ENCODE measurements at regions not wholly inside any gene's neighbourhood (a gene's known extent, or its start where the extent isn't known, plus 50 kb on each side); places are given as distances from the start of the nearest gene placed in this dataset.

DNA sequence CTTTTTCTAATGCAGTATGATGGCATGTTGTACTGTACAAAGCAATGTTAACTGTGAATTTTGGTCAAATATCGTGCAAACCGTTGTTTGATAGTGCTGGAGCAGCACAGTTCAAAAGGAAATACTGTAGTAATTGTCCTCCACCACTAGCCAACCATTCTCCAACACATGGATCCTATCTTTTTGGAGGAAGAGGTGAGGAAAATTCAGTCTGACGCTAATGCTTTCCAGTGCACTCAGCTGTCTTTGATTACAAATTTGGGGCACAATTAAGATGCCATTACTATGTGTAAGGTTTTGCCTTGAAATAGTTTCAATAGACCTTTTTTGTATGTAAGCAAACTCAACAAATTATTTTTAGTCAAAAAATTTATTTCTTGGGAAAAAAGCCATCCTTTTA lies 240.5 kb upstream of the CCDC179 start:
- Histone ChIP-seq H3K27me3 (ENCODE audit: low read depth, low read length) (no peaks in the 10 kb centered on the region), H4K20me1 (ENCODE audit: insufficient read depth, low read length) (no peaks in the 10 kb centered on the region), H3K9ac (ENCODE audit: low read length) (no peak overlapping the region), H3K36me3 (replicated peaks; ENCODE audit: low read depth, low read length) (no peaks in the 10 kb centered on the region), H3K4me1 (ENCODE audit: low read length) (peaks cover 7% of the 10 kb centered on the region; the same call in 1 of the 2 replicates), H3K79me2 (ENCODE audit: low read length) (no peaks in the 10 kb centered on the region), H3K4me2 (ENCODE audit: low read length) (no peak overlapping the region), H3K27ac (ENCODE audit: low read length) (no peak overlapping the region), H2AFZ (ENCODE audit: low read depth, low read length) (no peak overlapping the region), H3K4me3 (ENCODE audit: low read length) (no peak overlapping the region), H3K9me3 (ENCODE audit: insufficient read depth, low read length) (no peaks in the 10 kb centered on the region)
- TF ChIP-seq EZH2phosphoT487 (IDR thresholded peaks at IDR 0.05; ENCODE audit: low read depth), result no peak
- TF ChIP-seq, protein P1, sequence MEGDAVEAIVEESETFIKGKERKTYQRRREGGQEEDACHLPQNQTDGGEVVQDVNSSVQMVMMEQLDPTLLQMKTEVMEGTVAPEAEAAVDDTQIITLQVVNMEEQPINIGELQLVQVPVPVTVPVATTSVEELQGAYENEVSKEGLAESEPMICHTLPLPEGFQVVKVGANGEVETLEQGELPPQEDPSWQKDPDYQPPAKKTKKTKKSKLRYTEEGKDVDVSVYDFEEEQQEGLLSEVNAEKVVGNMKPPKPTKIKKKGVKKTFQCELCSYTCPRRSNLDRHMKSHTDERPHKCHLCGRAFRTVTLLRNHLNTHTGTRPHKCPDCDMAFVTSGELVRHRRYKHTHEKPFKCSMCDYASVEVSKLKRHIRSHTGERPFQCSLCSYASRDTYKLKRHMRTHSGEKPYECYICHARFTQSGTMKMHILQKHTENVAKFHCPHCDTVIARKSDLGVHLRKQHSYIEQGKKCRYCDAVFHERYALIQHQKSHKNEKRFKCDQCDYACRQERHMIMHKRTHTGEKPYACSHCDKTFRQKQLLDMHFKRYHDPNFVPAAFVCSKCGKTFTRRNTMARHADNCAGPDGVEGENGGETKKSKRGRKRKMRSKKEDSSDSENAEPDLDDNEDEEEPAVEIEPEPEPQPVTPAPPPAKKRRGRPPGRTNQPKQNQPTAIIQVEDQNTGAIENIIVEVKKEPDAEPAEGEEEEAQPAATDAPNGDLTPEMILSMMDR (IDR thresholded peaks at IDR 0.05; ENCODE audit: low read depth, low read length), result no peak

DNA sequence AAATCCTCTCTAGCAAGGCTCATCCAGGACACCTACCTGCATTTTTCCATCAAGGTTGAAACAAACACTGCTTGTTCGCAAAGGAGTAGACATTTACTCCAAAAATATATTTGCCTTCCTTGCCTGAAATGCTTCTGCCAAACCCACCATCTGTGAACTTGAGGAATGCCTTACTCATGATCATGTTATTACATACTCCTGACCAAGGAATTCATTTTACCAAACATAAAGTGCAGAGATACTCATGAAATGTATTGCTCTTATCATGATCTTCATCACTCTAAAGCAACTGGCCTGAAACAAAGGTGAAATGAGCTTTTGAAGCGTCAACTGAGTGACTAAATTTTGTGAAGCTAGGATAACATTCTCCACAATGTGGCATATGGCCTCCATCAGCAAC lies 243.1 kb upstream of the CCDC179 start:
- no peak for TF ChIP-seq EZH2phosphoT487 (IDR thresholded peaks at IDR 0.05; ENCODE audit: low read depth)
- TF ChIP-seq, protein P1 (IDR thresholded peaks at IDR 0.05; ENCODE audit: low read depth, low read length), result no peak

DNA sequence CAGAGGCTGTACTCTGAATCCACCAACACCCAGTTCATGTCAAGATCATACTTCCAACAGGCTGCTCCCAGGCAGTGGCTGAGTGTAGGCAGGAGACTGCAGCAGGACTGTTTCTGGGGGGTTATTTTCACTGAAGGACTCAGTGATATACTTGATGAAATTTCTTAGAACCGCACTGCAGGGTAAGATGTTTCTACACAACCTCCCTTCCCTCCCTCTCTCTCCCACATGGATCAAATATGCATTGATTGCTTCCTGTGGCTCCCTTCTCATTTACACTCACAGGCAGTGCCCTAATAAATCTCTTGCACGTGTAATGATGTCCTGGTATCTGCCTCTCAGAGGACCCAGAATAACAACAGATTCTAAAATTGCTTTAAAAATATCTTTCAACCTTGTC lies 251.3 kb upstream of the CCDC179 start:
- Histone ChIP-seq H3K9ac (ENCODE audit: low read length) (no peak overlapping the region), H3K27ac (ENCODE audit: low read length) (no peak overlapping the region)
- TF ChIP-seq, protein P1 (IDR thresholded peaks at IDR 0.05; ENCODE audit: low read depth, low read length), result no peak
- TF ChIP-seq EZH2phosphoT487 (IDR thresholded peaks at IDR 0.05; ENCODE audit: low read depth), result no peak

More for the DNA sequence above, 243.1 kb upstream of the CCDC179 start:
- Histone ChIP-seq H3K79me2 (ENCODE audit: low read length) (no peaks in the 10 kb centered on the region), H3K36me3 (replicated peaks; ENCODE audit: low read depth, low read length) (no peaks in the 10 kb centered on the region), H4K20me1 (ENCODE audit: insufficient read depth, low read length) (no peaks in the 10 kb centered on the region), H3K27ac (ENCODE audit: low read length) (no peak overlapping the region), H3K4me1 (ENCODE audit: low read length) (no peaks in the 10 kb centered on the region), H3K9me3 (ENCODE audit: insufficient read depth, low read length) (no peaks in the 10 kb centered on the region), H3K9ac (ENCODE audit: low read length) (no peak overlapping the region), H3K27me3 (ENCODE audit: low read depth, low read length) (no peaks in the 10 kb centered on the region), H3K4me2 (ENCODE audit: low read length) (no peak overlapping the region), H3K4me3 (ENCODE audit: low read length) (no peak overlapping the region), H2AFZ (ENCODE audit: low read depth, low read length) (no peak overlapping the region)

DNA sequence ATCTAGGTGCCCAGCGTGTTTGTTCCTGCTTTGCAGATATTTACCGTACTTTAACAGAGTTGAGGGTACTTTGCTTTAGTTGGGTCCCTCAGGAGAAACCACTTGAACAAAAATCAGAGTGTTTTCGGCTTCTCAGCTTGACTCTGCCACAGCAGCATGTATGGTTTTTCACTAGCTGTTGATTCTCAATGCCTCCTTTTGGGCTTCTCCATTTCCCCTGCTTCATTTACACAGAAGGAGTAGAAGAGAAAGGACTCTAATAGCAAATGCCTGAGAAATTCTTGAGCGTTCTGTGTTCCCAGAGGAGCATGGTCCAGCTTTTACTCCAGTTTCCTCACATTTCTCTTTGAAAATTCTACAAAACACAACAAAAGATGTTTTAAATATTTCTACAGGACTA lies 252.1 kb upstream of the CCDC179 start:
- TF ChIP-seq, protein P1 (IDR thresholded peaks at IDR 0.05; ENCODE audit: low read depth, low read length), result no peak
- TF ChIP-seq EZH2phosphoT487 (IDR thresholded peaks at IDR 0.05; ENCODE audit: low read depth), result no peak
- Histone ChIP-seq H3K4me3 (ENCODE audit: low read length) (peak overlapping the region; percentile 65), H3K4me1 (ENCODE audit: low read length) (peaks cover 19% of the 10 kb centered on the region), H4K20me1 (ENCODE audit: insufficient read depth, low read length) (no peaks in the 10 kb centered on the region), H3K9me3 (ENCODE audit: insufficient read depth, low read length) (no peaks in the 10 kb centered on the region), H3K27ac (ENCODE audit: low read length) (no peak overlapping the region), H3K9ac (ENCODE audit: low read length) (peak overlapping the region; percentile 42; the same call in 1 of the 2 replicates), H3K36me3 (replicated peaks; ENCODE audit: low read depth, low read length) (no peaks in the 10 kb centered on the region), H2AFZ (ENCODE audit: low read depth, low read length) (peak overlapping the region; percentile 75; the same call in 1 of the 2 replicates), H3K79me2 (ENCODE audit: low read length) (no peaks in the 10 kb centered on the region), H3K27me3 (ENCODE audit: low read depth, low read length) (no peaks in the 10 kb centered on the region), H3K4me2 (ENCODE audit: low read length) (peak overlapping the region; percentile 76)

More for the DNA sequence above, 251.3 kb upstream of the CCDC179 start:
- no peaks in the 10 kb centered on the region for H3K9me3 ChIP-seq (ENCODE audit: insufficient read depth, low read length)
- H3K4me1 ChIP-seq (ENCODE audit: low read length), result peaks cover 19% of the 10 kb centered on the region
- H3K4me3 ChIP-seq (ENCODE audit: low read length), result no peak overlapping the region
- H3K79me2 ChIP-seq (ENCODE audit: low read length), result no peaks in the 10 kb centered on the region
- no peak overlapping the region for H3K4me2 ChIP-seq (ENCODE audit: low read length)
- H4K20me1 ChIP-seq (ENCODE audit: insufficient read depth, low read length), result no peaks in the 10 kb centered on the region
- H3K27me3 ChIP-seq (ENCODE audit: low read depth, low read length), result no peaks in the 10 kb centered on the region
- no peaks in the 10 kb centered on the region for H3K36me3 ChIP-seq (replicated peaks; ENCODE audit: low read depth, low read length)
- no peak overlapping the region for H2AFZ ChIP-seq (ENCODE audit: low read depth, low read length)
